Cardiac septum (tissue), 1 donor: ENCODE measurements at regions not wholly inside any gene's neighbourhood (a gene's known extent, or its start where the extent isn't known, plus 50 kb on each side); places are given as distances from the start of the nearest gene placed in this dataset.
"Not testable (repeated sequence)": the region's sequence is repeated elsewhere in the genome, so short reads cannot be mapped to it uniquely, and the experiment has no call there.

Source experiments
- DNase-seq: peaks from one replicate; pipeline ENCODE4 v3.0.0-alpha.2; 2020; ENCODE audit warnings: low spot score
- intact Hi-C: fragments of 100-400 bp; cut with DNase I; formaldehyde crosslinking; loops from one replicate; pipeline ENCODE4 v1.14.0; 2022
- donor health status: DM: no; HTN: no; CAD: no.

DNA sequence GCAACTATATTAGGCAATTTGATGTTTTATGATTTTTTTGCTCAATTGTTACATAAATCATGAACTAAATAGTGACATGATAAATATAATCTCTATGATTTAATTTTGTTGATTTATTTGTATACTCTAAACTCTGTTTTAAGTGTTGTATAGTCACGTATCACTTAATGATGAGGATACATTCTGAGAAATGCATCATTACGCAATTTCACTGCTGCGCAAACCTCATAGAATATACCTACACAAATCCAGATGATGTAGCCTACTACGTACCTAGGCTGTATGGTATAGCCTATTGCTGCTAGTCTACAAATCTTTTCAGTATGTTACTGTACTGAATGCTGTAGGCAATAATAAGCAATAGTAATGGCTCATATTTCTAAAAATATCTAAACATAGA, 1029.8 kb downstream of the SI start:
- no peak for DNase-seq
- intact Hi-C loops = no loop called here

DNA sequence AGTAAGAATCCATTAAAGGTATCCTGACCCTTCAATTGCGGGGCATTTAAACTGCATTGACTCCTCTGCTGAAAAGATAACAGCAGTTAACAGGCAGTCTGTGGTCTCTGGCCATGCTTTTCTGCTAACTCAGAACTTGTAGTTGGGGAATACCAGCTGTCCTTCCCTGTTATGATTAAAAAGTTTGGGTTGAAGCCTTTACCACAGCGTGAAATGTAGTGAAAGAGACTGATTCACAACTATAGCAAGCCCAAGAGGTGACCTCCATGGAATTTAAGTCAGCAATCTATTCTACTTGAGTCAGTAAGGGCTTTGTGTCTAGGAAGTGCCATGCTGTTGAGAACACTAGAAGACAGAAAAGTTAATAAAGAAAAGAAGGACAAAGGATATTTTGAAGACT, 1037.3 kb downstream of the SI start:
- no peak for DNase-seq
- intact Hi-C loops = no loop called here

- no peak for DNase-seq
- intact Hi-C loops = no loop called here
These were observed 1048.1 kb downstream of the SI start for GRCh38 chr3:164030194-164030593.

GRCh38 chr3:164024786-164025185, 1053.5 kb downstream of the SI start:
- no peak for DNase-seq
- intact Hi-C loops = no loop called here

DNA sequence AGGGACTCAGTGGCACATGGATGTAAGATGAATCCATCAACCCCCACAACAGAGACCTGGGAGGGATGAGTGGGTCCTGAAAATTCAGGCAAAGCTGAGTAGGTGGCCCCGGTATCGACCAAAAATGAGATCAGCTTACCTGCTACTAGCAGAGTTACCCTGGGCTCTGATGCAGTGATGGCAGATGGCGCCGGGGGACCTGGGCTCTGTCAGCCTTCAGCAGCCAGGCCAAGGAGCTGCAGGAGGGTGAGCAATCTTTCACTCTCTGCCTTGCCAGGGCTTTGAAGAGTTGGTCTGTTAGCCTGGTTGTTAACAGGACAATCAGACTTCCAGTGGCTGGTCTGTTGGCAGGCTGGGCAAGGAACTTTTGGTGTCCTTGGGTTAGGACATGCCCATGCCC, 1054.8 kb downstream of the SI start:
- DNase-seq = no peak
- intact Hi-C loops = no loop called here

DNA sequence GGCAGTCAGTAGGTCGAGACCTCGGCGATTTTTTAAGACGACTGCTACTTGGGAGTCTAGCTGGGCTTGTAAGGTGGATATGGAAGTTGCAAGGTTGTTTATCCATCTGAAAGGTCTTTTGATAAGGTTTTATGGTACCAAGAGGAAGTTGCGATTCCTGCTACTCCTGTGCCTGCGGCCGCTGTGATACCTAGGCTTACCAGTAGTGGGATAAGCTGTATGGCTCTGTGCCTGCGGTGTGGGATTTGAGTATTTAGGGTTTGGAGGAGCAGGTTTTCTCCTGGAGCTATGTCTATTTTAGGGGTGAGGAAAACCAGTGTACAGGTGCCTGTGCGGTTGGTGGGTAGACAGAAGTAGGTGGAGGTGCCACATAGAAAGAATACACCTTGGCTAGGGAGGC, 1059.8 kb downstream of the SI start:
- DNase-seq = no peak
- intact Hi-C loops = no loop called here

DNA sequence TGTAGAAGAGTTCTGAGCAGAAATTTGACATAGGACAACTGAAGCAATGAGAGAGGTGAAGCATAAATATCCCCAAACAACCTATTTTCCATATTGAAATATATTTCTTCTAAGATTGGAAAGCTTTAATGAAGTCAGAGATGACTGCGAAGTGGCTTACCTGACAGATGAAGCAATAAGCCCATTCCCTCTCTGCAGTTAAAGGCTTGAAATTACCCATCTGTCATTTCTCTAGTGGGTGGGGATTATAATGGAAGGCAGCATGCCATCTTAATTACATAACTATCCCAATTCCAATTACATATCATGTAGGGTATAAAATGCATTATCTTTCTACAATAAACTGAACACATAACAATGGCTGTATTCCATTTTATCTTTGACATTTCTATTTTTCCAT, 1070.5 kb downstream of the SI start:
- DNase-seq = no peak

DNA sequence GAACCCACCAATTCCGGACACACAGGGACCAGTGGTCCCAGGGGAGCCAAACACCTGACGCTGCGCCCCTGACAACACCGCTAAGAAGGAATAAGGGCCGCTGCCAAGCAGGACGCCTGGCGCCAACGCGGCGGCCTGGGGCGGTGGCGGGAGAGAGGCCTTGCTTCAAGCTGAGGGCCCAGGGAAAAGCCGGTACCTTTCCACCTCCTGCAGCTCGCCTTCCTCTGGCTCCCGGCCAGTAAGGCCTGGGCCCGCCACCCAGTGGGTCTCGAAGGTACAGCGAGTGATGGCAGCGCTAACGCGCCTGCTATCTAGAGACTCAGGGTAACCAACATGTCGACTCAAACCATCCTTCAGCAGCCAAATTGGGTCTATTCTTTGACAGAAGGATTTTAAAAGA, 1074.1 kb downstream of the SI start:
- intact Hi-C loops = no loop called here

More for the DNA sequence above, 1070.5 kb downstream of the SI start:
- intact Hi-C loops = no loop called here

DNA sequence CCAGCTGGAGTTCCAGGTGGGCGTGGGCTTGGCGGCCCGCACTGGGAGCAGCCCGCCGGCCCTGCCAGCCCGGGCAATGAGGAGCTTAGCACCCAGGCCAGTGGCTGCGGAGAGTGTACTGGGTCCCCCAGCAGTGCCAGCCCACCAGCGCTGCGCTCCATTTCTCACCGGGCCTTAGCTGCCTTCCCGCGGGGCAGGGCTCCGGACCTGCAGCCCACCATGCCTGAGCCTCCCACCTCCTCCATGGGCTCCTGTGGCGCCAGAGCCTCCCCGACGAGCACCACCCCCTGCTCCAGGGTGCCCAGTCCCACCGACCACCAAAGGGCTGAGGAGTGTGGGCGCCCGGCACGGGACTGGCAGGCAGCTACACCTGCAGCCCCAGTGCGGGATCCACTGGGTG, 1075.3 kb downstream of the SI start:
- DNase-seq, intact Hi-C loops: not testable (repeated sequence)

More for the DNA sequence above, 1074.1 kb downstream of the SI start:
- DNase-seq = no peak

- DNase-seq = no peak
- intact Hi-C loops = no loop called here
These were observed 1094.4 kb downstream of the SI start for GRCh38 chr3:163983940-163984339.

DNA sequence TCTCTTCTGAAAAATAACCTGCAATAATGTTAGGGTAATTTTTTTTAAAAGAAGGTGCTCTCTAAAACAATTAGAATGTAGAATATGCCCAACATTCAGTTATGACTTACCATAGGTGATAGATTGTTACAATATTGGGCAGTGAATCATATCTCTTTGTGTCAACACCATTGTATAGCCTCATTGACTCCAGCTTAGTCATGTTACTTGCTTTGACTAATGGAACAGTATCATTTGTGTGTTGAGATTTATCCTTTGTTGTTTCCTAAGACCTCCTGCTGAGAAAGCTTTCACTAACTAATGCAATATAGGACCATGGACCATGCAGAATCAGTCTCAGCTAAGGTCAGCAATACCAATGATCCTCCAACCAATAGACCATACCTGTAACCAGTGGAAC, 1106.4 kb downstream of the SI start:
- intact Hi-C loops = no loop called here
- no peak for DNase-seq

DNA sequence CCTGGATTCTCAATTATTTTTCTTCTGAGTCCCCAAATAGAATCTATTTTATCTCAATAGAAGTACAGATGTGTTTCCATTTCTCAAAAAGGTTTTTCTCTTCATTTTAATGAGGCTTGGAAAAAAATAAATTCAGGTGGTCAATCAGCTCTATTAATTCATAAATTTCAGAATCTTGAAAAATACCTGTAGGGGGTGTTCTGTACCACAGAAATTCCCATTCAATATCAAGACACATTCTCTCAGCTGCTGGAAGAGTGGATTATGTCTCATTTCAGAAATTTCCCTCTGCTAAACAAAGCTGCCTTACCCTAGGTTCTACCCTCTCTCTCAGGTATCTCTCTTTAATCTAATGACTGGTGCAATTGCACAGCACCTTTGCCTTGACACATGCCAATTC, 1121.2 kb downstream of the SI start:
- intact Hi-C loops = no loop called here
- DNase-seq = no peak

DNA sequence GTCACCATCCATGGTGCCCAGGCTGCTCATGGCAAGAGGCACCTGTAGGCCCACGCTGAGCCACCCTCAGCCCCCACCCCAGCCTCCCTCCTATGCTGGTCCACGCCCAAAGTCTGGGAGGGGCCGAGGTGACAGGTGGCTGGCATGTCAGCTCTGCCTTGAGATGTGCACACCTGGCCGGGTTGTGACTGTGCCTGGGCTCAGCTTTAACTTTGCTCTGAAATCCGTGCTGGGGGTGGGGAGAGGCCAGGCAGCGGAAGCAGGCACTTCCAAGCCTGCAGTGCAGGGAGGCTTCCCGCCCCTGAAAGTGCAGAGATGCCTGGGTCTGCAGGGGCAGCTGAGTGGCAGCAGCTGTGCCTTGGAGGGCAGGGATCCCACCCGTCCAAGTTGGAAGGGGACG, 1124.8 kb downstream of the SI start:
- intact Hi-C loops = no loop called here
- DNase-seq = no peak

- intact Hi-C loops = no loop called here
- no peak for DNase-seq
These were observed 1125.8 kb downstream of the SI start for GRCh38 chr3:163952499-163952898.

GRCh38 chr3:163951397-163951987, 1126.8 kb downstream of the SI start:
- DNase-seq = no peak
- intact Hi-C loops = no loop called here

DNA sequence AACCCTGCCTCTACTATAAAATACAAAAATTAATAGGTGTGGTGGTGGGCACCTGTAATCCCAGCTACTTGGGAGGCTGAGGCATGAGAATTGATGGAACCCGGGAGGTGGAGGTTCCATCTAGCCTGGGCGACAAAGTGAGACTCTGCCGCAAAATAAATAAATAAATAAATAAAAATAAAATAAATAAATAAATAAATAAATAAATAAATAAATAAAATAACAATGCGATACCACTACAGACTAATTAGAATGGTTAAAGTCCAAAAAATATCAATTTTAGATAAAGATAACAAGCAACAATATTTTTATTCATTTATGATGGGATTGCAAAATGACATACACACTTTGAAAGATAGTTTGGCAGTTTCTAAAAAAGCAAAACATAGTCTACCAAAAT, 1131.5 kb downstream of the SI start:
- DNase-seq = no peak
- intact Hi-C loops = loop anchor here (1.0 kb wide), 1 partner anchor 8 kb away; no protein-coding TSS in a partner anchor

GRCh38 chr3:163943664-163944063, 1134.6 kb downstream of the SI start:
- intact Hi-C loops = no loop called here
- DNase-seq = no peak

- intact Hi-C loops = no loop called here
- DNase-seq = no peak
These were observed 1138.4 kb downstream of the SI start for GRCh38 chr3:163939926-163940325.

DNA sequence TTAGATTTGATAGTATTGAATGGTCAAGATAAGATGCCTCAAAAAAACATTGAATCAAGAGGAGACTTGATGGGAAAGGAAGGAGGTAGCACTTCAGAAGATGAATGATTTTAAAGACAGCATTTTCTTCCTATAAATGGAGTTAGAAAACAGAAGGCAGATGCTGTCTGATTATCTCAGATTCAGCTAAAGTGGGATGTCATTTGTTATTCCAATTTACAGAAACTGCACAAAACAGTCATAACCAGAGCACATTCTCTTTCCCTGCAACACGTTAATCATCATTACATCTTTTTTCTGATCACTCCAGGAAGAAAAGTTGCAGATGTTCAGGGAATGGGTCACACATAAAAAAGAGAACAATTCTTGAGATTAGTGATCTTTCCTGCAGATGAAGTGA, 1141.8 kb downstream of the SI start:
- DNase-seq = no peak
- intact Hi-C loops = no loop called here

GRCh38 chr3:163935411-163935810, 1142.9 kb downstream of the SI start:
- no peak for DNase-seq
- intact Hi-C loops = no loop called here

DNA sequence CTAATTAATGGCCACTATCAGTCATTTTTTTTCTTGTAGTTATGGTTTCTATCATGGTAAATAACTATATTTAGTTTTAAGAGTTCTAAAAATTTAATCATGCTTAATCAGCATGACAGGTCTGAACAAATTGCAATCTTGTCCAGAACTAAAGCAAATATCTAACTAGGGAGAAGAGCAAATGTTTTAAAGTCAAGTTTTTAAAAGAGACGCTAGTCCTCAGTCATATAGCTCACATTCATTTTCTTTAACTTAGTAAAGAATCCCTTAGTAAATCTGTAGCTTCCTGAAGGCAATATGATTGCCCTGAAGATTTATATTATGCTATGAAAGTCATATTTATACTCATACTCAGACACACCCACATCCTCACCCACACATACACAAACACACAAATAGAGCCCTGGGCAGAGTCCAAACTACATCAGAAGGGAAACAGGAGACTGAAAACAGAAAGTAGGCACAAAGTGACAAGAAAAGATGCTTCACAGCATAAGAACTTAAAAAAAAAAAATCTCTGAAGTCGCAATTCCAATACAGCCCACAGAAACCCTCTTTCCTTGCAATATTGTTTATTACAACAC, 1149.1 kb downstream of the SI start:
- DNase-seq = no peak
- intact Hi-C loops = no loop called here

DNA sequence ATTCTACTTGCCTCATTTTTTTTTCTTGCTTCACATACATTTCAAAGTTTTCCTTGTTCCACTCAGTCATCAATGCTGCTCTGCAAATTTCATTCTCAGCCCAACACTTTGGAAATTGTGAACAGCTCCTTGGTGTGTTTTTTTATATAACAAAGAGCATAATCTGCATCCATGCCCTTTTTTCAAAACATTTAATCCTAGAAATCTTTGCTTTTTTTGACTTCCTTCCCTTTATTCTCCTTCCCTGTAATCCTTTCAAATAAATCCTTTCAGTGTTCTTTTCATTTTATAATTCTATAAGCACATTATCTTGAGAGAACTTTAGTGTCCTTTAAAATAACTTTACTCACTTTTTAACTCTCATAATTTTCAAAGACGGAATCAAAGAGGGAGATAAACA, 1150.8 kb downstream of the SI start:
- no peak for DNase-seq
- intact Hi-C loops = no loop called here
